Left ventricle myocardium inferior (tissue), 1 donor: ENCODE measurements at regions not wholly inside any gene's neighbourhood (a gene's known extent, or its start where the extent isn't known, plus 50 kb on each side); places are given as distances from the start of the nearest gene placed in this dataset.

Experiments
- DNase-seq: peaks from one replicate; pipeline ENCODE4 v3.0.0-alpha.2; 2020
- H3K27ac ChIP-seq: fragments of 200-600 bp; replicated peaks from 2 replicates; pipeline ENCODE4 v1.8.0; 2021
- H3K27me3 ChIP-seq: fragments of 200-600 bp; 2 replicates; pipeline ENCODE4 v1.8.0; 2021; ENCODE audit warnings: low read depth
- H3K36me3 ChIP-seq: fragments of 200-600 bp; 2 replicates; pipeline ENCODE4 v1.8.0; 2021
- H3K4me1 ChIP-seq: fragments of 200-600 bp; 2 replicates; pipeline ENCODE4 v1.8.0; 2021
- H3K4me3 ChIP-seq: fragments of 200-600 bp; 2 replicates; pipeline ENCODE4 v1.8.0; 2021; ENCODE audit warnings: mild to moderate bottlenecking, moderate library complexity
- H3K9me3 ChIP-seq: fragments of 200-600 bp; replicated peaks from 2 replicates; pipeline ENCODE4 v1.8.0; 2021
- intact Hi-C: fragments of 100-400 bp; cut with micrococcal nuclease; formaldehyde crosslinking; loops from one replicate; pipeline ENCODE4 v1.11.0; 2022
- TF ChIP-seq, protein P1 (sequence below): fragments of 200-600 bp; IDR thresholded peaks from 2 replicates; pipeline ENCODE4 v1.8.0; 2021; ENCODE audit warnings: antibody characterized with exemption, mild to moderate bottlenecking, borderline replicate concordance
- donor health status: DM: no; HTN: yes; CAD: no; lungs with severe emphysema.

DNA sequence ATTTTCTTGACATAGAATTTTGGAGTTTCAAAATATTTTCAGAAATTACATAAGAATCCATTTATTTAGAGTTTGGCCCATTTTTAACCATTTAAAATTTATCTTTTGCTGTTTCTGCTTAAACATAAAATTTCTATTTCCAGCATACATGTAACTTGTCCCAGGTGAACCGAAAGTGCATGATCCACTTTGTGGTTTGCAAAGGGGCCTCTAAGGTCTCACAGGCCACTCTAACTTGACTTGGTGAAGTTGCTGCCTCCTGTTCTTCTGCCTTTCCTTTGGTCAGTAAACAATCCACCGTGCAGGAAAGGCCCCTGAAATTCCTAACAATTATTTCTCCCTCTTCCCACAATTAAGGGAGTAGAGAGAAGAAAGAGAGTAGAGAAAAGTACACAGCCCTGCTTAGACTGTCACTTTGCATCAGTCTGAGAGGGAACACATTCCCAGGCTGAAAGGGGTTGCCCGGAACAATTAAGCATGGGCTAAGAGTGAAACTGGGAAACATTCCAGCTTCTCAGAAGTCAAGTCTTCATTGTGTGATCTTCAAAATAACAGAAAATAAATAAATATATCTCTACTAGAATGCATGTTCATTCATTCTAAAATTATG lies 79.5 kb upstream of the SEMA3A start:
- intact Hi-C loops = no loop called here
- Histone ChIP-seq H3K4me3 (no peak overlapping the region), H3K36me3 (no peaks in the 10 kb centered on the region), H3K9me3 (no peaks in the 10 kb centered on the region), H3K27ac (no peak overlapping the region), H3K27me3 (no peaks in the 10 kb centered on the region), H3K4me1 (no peaks in the 10 kb centered on the region)
- TF ChIP-seq, protein P1, sequence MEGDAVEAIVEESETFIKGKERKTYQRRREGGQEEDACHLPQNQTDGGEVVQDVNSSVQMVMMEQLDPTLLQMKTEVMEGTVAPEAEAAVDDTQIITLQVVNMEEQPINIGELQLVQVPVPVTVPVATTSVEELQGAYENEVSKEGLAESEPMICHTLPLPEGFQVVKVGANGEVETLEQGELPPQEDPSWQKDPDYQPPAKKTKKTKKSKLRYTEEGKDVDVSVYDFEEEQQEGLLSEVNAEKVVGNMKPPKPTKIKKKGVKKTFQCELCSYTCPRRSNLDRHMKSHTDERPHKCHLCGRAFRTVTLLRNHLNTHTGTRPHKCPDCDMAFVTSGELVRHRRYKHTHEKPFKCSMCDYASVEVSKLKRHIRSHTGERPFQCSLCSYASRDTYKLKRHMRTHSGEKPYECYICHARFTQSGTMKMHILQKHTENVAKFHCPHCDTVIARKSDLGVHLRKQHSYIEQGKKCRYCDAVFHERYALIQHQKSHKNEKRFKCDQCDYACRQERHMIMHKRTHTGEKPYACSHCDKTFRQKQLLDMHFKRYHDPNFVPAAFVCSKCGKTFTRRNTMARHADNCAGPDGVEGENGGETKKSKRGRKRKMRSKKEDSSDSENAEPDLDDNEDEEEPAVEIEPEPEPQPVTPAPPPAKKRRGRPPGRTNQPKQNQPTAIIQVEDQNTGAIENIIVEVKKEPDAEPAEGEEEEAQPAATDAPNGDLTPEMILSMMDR = no peak
- no peak for DNase-seq

DNA sequence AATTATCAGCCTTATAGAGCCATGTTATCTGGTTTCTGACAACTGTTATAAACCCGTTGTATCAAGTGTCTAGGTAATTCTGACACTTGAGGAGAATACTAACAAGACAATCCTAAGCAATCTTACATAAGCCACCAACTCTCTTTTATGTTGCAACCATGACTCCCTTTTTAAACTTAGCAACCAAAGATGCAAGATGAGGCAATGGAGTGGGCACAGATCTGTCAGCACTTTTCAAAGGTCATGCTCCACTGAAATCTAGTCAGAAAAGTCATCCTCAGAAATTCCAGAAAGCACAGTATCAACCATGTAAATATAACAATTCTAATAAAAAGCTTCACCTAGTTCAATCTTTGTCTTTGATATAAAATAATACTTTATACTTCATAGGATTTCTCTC lies 77.0 kb upstream of the SEMA3A start:
- DNase-seq = no peak
- TF ChIP-seq, protein P1 = no peak
- Histone ChIP-seq H3K27ac (no peak overlapping the region), H3K4me1 (no peaks in the 10 kb centered on the region), H3K9me3 (no peaks in the 10 kb centered on the region), H3K36me3 (no peaks in the 10 kb centered on the region), H3K27me3 (no peaks in the 10 kb centered on the region), H3K4me3 (no peak overlapping the region)
- intact Hi-C loops = no loop called here

DNA sequence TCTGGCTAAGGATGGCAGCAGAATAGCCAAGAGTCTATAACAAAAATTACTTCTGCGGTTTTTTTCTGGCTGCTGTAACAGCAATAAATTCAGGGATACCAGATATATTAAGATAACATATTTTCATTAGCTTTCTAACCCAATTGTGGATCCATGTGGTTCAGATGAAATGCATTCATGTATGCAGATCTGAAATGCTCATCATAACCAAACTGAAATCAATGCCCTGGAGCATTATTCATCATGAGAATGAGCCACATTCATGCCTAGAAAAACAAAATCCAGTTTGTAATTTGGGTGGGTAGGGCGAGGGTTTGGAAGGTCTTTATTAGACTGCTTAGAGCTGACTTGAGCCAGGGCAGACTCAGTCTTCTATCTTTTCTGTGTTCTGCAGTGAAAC lies 69.8 kb upstream of the SEMA3A start:
- H3K27ac ChIP-seq = no peak overlapping the region
- intact Hi-C loops = no loop called here

DNA sequence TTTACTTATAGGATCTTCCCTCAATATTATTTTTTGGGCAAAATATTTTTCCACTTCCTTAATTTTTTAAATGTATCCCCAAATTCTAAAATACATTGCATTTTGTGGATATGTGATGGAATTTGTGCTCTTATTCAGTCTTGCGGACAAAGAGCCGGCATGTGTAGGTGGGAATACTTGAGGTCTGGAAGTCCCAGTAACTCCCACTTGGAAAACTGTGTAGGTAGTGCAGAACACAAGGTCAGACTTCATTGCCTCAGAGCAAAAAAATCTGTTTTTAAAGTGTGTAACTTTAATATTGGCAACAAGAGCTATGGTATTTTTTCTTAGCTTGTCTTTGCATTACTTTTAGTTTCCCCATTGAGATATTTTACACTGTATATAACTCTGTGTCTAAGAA lies 68.5 kb upstream of the SEMA3A start:
- no peaks in the 10 kb centered on the region for H3K36me3 ChIP-seq
- TF ChIP-seq, protein P1 = no peak
- H3K27me3 ChIP-seq = no peaks in the 10 kb centered on the region

More for the DNA sequence above, 69.8 kb upstream of the SEMA3A start:
- Histone ChIP-seq H3K4me3 (no peak overlapping the region), H3K4me1 (no peaks in the 10 kb centered on the region), H3K27me3 (no peaks in the 10 kb centered on the region), H3K9me3 (no peaks in the 10 kb centered on the region), H3K36me3 (no peaks in the 10 kb centered on the region)
- TF ChIP-seq, protein P1 = no peak
- DNase-seq = no peak

DNA sequence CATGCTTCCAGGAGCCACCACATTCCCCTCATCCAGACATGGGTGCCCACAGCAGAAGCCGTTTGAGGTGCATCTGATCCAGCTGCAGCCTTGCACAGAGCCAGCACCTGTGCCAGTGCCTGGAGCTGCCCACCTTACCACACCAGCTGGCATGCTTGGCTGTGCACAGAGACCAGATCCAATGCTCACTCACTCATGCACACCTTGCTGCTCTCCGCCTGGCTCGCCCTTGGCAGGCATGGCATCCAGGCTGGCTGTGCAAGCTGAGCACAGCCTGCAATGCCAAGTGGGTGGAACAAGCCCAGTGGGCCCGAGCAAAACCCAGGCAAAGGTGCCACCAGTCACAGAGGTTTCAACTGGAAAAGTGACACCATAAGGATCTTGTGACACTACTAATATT lies 66.9 kb upstream of the SEMA3A start:
- DNase-seq = no peak
- TF ChIP-seq, protein P1 = no peak

More for the DNA sequence above, 68.5 kb upstream of the SEMA3A start:
- Histone ChIP-seq H3K4me3 (no peak overlapping the region), H3K9me3 (no peaks in the 10 kb centered on the region), H3K27ac (no peak overlapping the region), H3K4me1 (no peaks in the 10 kb centered on the region)
- intact Hi-C loops = no loop called here
- DNase-seq = no peak

More for the DNA sequence above, 66.9 kb upstream of the SEMA3A start:
- Histone ChIP-seq H3K4me1 (no peaks in the 10 kb centered on the region), H3K9me3 (no peaks in the 10 kb centered on the region), H3K27me3 (no peaks in the 10 kb centered on the region), H3K4me3 (no peak overlapping the region), H3K36me3 (no peaks in the 10 kb centered on the region), H3K27ac (no peak overlapping the region)
- intact Hi-C loops = no loop called here
